ENCODE measurements at regions not wholly inside any gene's neighbourhood (a gene's known extent, or its start where the extent isn't known, plus 50 kb on each side); places are given as distances from the start of the nearest gene placed in this dataset.

DNA sequence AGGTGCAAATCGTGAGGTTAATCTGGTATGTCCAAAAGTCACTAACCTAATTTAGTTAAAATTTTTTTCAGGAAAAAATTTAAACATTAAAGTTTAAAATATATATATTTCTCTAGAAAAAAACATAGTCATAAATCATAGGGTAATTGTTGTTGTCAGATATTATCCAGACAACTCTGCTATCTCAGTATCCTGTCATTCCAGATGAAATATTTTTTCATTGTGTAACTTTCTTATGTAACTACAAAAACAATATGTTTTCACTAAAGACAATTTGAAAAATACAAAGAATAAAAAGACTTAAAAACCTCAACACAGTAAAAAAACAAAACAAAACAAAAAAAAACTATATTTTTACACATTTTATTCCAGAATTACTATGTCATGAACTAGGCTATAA is 57.6 kb downstream of the TENT5A start:
- Histone ChIP-seq H3K27me3 (no peaks in the 10 kb centered on the region), H3K27ac (no peak overlapping the region)
- intact Hi-C loops (cut with DNase I; ENCODE audit: low total_unique reads) = no loop called here

DNA sequence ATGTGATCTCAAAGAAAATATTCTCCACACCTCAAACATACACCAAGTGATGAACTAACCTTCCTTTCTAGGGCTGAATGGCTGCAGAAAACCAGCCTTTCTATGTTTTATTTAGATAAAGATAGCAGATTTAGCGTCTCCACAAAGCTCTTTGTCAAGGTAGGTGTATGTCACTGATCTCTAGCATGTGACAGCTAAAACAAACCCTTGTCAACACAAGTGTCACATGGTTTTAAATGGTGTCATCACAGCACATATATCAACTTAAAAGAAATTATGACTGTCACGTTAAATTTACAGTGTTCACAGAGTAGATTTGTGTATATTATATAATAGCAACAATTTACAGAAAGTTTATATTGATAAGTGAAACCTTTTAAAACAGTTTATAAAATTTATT is 58.3 kb downstream of the TENT5A start:
- Histone ChIP-seq H3K27me3 (no peaks in the 10 kb centered on the region), H3K9me3 (no peaks in the 10 kb centered on the region), H3K4me3 (no peak overlapping the region), H3K36me3 (no peaks in the 10 kb centered on the region), H3K27ac (no peak overlapping the region), H3K4me1 (peaks cover 0 to 26% (median 8%) of the 10 kb centered on the region in 4 donors)
- TF ChIP-seq, protein P1, sequence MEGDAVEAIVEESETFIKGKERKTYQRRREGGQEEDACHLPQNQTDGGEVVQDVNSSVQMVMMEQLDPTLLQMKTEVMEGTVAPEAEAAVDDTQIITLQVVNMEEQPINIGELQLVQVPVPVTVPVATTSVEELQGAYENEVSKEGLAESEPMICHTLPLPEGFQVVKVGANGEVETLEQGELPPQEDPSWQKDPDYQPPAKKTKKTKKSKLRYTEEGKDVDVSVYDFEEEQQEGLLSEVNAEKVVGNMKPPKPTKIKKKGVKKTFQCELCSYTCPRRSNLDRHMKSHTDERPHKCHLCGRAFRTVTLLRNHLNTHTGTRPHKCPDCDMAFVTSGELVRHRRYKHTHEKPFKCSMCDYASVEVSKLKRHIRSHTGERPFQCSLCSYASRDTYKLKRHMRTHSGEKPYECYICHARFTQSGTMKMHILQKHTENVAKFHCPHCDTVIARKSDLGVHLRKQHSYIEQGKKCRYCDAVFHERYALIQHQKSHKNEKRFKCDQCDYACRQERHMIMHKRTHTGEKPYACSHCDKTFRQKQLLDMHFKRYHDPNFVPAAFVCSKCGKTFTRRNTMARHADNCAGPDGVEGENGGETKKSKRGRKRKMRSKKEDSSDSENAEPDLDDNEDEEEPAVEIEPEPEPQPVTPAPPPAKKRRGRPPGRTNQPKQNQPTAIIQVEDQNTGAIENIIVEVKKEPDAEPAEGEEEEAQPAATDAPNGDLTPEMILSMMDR (IDR thresholded peaks at IDR 0.05) = no peak
- intact Hi-C loops (cut with DNase I; ENCODE audit: low total_unique reads) = no loop called here
- no peak for DNase-seq

More for the DNA sequence above, 57.6 kb downstream of the TENT5A start:
- H3K4me1 ChIP-seq = peaks cover 0 to 26% (median 8%) of the 10 kb centered on the region in 4 donors
- TF ChIP-seq, protein P1 (IDR thresholded peaks at IDR 0.05) = no peak
- no peaks in the 10 kb centered on the region for H3K36me3 ChIP-seq
- no peak for DNase-seq
- H3K9me3 ChIP-seq = no peaks in the 10 kb centered on the region
- no peak overlapping the region for H3K4me3 ChIP-seq

DNA sequence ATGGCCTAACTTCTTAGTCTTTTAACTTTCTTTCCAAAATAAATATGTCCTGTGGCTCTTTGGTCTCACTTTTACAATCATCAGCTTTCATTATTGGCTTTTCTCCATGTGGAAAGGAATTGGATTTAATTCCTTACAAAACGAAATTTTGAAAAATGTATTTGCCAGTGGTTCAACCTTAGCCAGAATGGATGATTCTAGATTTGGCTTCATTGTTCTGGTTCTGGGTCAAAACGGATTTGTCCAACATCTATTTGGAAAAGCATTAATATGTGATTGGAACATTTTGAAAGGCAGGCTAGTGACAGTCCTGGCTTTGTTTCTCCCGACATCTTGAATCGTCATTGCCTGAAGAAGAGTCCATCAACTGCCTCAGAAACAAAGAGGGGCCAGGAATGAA is 59.2 kb downstream of the TENT5A start:
- DNase-seq = no peak
- H3K27me3 ChIP-seq = no peaks in the 10 kb centered on the region
- H3K4me3 ChIP-seq = no peak overlapping the region
- H3K9me3 ChIP-seq = no peaks in the 10 kb centered on the region
- H3K27ac ChIP-seq = no peak overlapping the region
- peaks cover 0 to 26% (median 8%) of the 10 kb centered on the region in 4 donors for H3K4me1 ChIP-seq
- TF ChIP-seq, protein P1 (IDR thresholded peaks at IDR 0.05) = no peak
- H3K36me3 ChIP-seq = no peaks in the 10 kb centered on the region
- intact Hi-C loops (cut with DNase I; ENCODE audit: low total_unique reads) = no loop called here

DNA sequence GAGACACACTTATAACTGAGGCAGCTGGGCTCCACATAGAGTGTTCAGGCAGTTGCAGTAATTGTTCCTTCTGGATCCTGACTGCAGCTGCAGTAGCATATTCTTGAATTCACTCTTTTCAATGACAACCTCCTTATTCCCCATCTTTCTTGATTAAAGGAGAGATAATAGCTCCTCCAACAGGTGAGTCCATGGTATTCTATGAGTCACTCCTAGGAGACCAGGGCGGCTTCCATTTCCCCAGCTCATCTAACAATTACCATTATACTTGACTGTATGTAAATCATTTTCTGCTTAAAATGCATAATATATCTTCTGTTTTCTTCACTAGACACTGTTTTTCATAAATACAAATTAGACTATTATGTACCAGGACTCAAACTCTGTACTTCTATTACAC is 62.4 kb downstream of the TENT5A start:
- Histone ChIP-seq H3K27ac (no peak overlapping the region), H3K36me3 (no peaks in the 10 kb centered on the region), H3K9me3 (no peaks in the 10 kb centered on the region), H3K27me3 (no peaks in the 10 kb centered on the region), H3K4me3 (no peak overlapping the region), H3K4me1 (peaks cover 0 to 7% (median 1%) of the 10 kb centered on the region in 4 donors)
- TF ChIP-seq, protein P1 (IDR thresholded peaks at IDR 0.05) = no peak
- no peak for DNase-seq
- intact Hi-C loops (cut with DNase I; ENCODE audit: low total_unique reads) = no loop called here

DNA sequence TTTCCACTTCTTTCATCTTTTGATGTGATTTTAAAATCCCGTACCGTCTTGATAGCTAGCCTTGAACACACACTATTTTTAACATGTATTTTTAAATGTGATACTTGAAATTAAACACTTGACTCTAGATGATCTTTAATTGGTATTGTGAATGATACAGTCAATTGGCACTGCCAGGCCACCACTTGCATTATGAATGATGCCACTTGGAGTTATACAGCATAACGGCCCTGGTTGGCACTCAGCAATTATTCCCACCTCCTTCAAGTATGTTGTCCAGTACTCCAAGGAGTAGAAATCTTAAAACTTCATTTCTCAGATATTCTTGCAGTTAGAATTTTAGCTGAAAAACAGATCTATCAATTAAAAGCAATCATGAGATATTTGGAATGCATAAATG is 62.9 kb downstream of the TENT5A start:
- DNase-seq = no peak
- no peaks in the 10 kb centered on the region for H3K36me3 ChIP-seq
- no peak overlapping the region for H3K27ac ChIP-seq
- TF ChIP-seq, protein P1 (IDR thresholded peaks at IDR 0.05) = no peak
- intact Hi-C loops (cut with DNase I; ENCODE audit: low total_unique reads) = no loop called here
- H3K4me1 ChIP-seq = peaks cover 0 to 7% (median 1%) of the 10 kb centered on the region in 4 donors
- no peaks in the 10 kb centered on the region for H3K9me3 ChIP-seq
- no peaks in the 10 kb centered on the region for H3K27me3 ChIP-seq
- no peak overlapping the region for H3K4me3 ChIP-seq

DNA sequence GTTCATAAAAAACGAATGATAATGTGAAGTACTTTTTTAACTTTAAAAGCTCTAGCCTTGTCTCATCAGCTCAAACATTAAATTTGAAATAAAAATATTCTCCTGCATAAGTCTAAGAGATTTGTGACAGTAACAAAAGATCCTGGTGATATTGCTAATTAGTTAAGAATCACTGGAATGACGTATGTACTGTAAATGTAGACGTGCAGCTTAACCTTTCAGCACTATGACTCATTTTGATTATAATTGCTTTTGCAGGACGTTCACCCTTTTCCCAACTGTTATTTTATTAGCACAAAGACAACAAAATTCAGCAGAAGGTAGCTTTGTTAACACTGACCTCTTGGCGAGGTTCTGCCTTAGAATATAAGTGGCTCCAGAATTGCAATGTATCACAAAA is 68.6 kb downstream of the TENT5A start:
- intact Hi-C loops (cut with DNase I; ENCODE audit: low total_unique reads) = no loop called here
- no peaks in the 10 kb centered on the region for H3K36me3 ChIP-seq

More for the DNA sequence above, 68.6 kb downstream of the TENT5A start:
- H3K9me3 ChIP-seq = no peaks in the 10 kb centered on the region
- no peak for DNase-seq
- H3K4me1 ChIP-seq = peaks cover 0 to 2% (median 0%) of the 10 kb centered on the region in 4 donors
- H3K27me3 ChIP-seq = no peaks in the 10 kb centered on the region
- TF ChIP-seq, protein P1 (IDR thresholded peaks at IDR 0.05) = no peak
- H3K27ac ChIP-seq = no peak overlapping the region
- H3K4me3 ChIP-seq = no peak overlapping the region
